Tibial nerve (tissue), 4 donors: ENCODE measurements at regions not wholly inside any gene's neighbourhood (a gene's known extent, or its start where the extent isn't known, plus 50 kb on each side); places are given as distances from the start of the nearest gene placed in this dataset.

Experiments used
- DNase-seq, 2 donors: peaks; one replicate each; pipeline ENCODE4 v3.0.0-alpha.2; 2019; ENCODE audit warnings: low spot score in 2 of 2
- H3K27ac ChIP-seq, 4 donors: fragments of 200-600 bp; sonication (generic) in 3 of 4; one replicate each; pipeline ENCODE4 v1.5.1; 2017 to 2019; ENCODE audit warnings: mild to moderate bottlenecking in 1 of 4
- H3K27me3 ChIP-seq, 2 donors: fragments of 200-600 bp; sonication (generic) in 1 of 2; one replicate each; pipeline versions ENCODE4 v1.5.1 to v1.6.0; 2017 to 2019
- H3K36me3 ChIP-seq, 3 donors: fragments of 200-600 bp; sonication (generic); one replicate each; pipeline ENCODE4 v1.5.1; 2018 to 2019
- H3K4me1 ChIP-seq, 4 donors: fragments of 200-600 bp; sonication (generic) in 3 of 4; one replicate each; pipeline ENCODE4 v1.5.1; 2017 to 2019
- H3K4me3 ChIP-seq, 4 donors: fragments of 200-600 bp; sonication (generic) in 3 of 4; one replicate each; pipeline ENCODE4 v1.5.1; 2017 to 2019; ENCODE audit warnings: mild to moderate bottlenecking in 1 of 4, moderate library complexity in 1 of 4
- H3K9me3 ChIP-seq, 4 donors: fragments of 200-600 bp; sonication (generic) in 3 of 4; one replicate each; pipeline ENCODE4 v1.5.1; 2017 to 2019
- EP300 ChIP-seq, 2 donors: sonication (generic); formaldehyde crosslinking; IDR thresholded peaks; one replicate each; pipeline ENCODE4 v1.6.1; 2017; ENCODE audit warnings: antibody characterized with exemption in 2 of 2, mild to moderate bottlenecking in 1 of 2
- POLR2A ChIP-seq, 2 donors: fragments of 450-650 bp; IDR thresholded peaks; one replicate each; pipeline ENCODE4 v1.6.1; 2017; ENCODE audit warnings: antibody characterized with exemption in 2 of 2, mild to moderate bottlenecking in 2 of 2, moderate library complexity in 2 of 2
- WGBS, 2 donors: methylation state at CpG; one replicate each; pipeline ENCODE4 v1.1.5; 2018; 5-methylcytosine and 5-hydroxymethylcytosine counted together
- TF ChIP-seq, protein P1 (sequence below), 5 experiments: fragments of 200-600 bp in 3 of 5; fragments of 450-650 bp in 2 of 5; sonication (generic) in 3 of 5; IDR thresholded peaks; one replicate each; pipeline ENCODE4 v1.5.1; 2016 to 2019; ENCODE audit warnings: antibody characterized with exemption in 5 of 5, mild to moderate bottlenecking in 3 of 5, moderate library complexity in 2 of 5

DNA sequence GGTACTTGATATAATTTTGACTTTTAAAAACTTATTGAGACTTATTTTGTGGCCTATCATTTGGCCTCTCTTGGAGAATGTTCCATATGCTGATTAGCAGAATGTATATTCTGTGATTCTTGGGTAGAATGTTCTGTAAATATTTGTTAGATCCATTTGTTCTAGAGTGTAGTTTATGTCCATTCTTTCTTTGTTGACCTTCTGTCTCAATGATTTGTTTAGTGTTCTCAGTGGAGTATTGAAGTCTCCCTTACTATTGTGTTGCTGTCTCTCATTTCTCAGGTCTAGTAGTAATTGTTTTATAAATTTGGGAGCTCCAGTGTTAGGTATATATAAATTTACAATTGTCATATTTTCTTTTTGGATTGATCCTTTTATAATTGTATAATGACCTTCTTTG is 349.6 kb upstream of the CWC22 start:
- Histone ChIP-seq H3K9me3 (no peaks in the 10 kb centered on the region), H3K27me3 (no peaks in the 10 kb centered on the region), H3K27ac (no peak overlapping the region), H3K36me3 (no peaks in the 10 kb centered on the region), H3K4me3 (no peak overlapping the region), H3K4me1 (no peaks in the 10 kb centered on the region)
- DNase-seq = no peak
- TF ChIP-seq POLR2A (IDR thresholded peaks at IDR 0.05) (no peak), EP300 (IDR thresholded peaks at IDR 0.05) (no peak)
- TF ChIP-seq, protein P1, sequence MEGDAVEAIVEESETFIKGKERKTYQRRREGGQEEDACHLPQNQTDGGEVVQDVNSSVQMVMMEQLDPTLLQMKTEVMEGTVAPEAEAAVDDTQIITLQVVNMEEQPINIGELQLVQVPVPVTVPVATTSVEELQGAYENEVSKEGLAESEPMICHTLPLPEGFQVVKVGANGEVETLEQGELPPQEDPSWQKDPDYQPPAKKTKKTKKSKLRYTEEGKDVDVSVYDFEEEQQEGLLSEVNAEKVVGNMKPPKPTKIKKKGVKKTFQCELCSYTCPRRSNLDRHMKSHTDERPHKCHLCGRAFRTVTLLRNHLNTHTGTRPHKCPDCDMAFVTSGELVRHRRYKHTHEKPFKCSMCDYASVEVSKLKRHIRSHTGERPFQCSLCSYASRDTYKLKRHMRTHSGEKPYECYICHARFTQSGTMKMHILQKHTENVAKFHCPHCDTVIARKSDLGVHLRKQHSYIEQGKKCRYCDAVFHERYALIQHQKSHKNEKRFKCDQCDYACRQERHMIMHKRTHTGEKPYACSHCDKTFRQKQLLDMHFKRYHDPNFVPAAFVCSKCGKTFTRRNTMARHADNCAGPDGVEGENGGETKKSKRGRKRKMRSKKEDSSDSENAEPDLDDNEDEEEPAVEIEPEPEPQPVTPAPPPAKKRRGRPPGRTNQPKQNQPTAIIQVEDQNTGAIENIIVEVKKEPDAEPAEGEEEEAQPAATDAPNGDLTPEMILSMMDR (IDR thresholded peaks at IDR 0.05) = no peak

DNA sequence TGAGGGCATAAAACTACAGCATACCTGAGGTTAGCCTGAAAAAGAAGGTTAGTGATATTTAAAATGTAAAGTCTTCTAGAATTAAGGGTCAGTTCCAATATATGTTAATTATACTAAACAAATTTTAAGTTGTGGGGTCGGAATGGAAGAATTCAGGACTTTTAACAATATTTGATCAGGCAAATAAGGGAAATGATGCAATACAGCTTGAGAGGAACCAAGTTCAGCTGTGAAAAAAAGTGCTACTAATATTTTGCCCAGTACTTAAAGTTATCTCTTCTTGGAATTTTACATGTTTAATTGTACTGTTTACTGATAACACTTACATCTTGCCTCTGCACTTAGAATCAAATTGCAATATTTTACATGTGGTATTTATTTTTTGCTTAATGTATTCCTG is 345.5 kb upstream of the CWC22 start:
- Histone ChIP-seq H3K4me3 (no peak overlapping the region), H3K4me1 (no peaks in the 10 kb centered on the region), H3K27me3 (no peaks in the 10 kb centered on the region), H3K9me3 (no peaks in the 10 kb centered on the region), H3K27ac (no peak overlapping the region), H3K36me3 (no peaks in the 10 kb centered on the region)
- TF ChIP-seq, protein P1 (IDR thresholded peaks at IDR 0.05) = no peak
- TF ChIP-seq EP300 (IDR thresholded peaks at IDR 0.05) (no peak), POLR2A (IDR thresholded peaks at IDR 0.05) (no peak)
- no peak for DNase-seq
- WGBS, 2 donors = 48 to 50% methylated on average over 1 of the region's 1 CpG

DNA sequence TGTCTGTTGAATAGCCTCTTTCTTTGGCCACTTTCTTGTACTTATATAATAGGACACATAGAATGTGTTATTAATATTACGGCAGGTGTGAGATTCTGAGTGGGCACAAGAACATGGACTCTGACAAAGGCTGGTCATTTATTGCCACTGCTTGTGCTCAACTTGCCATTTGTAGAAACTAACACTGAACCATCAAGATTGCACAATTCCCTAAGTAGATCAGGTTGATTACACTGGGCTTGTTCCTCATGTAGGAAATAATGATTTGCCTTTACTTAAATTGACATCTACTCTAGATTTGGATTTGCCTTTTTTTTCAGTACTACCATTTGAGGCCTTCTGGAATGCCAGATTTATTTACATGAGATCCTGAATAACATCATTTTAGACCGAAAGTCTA is 342.7 kb upstream of the CWC22 start:
- no peaks in the 10 kb centered on the region for H3K9me3 ChIP-seq
- 94 to 100% methylated on average over 2 of the region's 2 CpGs for WGBS, 2 donors
- no peak for DNase-seq
- no peaks in the 10 kb centered on the region for H3K36me3 ChIP-seq
- no peak overlapping the region for H3K27ac ChIP-seq
- TF ChIP-seq POLR2A (IDR thresholded peaks at IDR 0.05) (no peak), EP300 (IDR thresholded peaks at IDR 0.05) (no peak)
- TF ChIP-seq, protein P1 (IDR thresholded peaks at IDR 0.05) = no peak
- no peaks in the 10 kb centered on the region for H3K27me3 ChIP-seq
- H3K4me3 ChIP-seq = no peak overlapping the region
- H3K4me1 ChIP-seq = no peaks in the 10 kb centered on the region

DNA sequence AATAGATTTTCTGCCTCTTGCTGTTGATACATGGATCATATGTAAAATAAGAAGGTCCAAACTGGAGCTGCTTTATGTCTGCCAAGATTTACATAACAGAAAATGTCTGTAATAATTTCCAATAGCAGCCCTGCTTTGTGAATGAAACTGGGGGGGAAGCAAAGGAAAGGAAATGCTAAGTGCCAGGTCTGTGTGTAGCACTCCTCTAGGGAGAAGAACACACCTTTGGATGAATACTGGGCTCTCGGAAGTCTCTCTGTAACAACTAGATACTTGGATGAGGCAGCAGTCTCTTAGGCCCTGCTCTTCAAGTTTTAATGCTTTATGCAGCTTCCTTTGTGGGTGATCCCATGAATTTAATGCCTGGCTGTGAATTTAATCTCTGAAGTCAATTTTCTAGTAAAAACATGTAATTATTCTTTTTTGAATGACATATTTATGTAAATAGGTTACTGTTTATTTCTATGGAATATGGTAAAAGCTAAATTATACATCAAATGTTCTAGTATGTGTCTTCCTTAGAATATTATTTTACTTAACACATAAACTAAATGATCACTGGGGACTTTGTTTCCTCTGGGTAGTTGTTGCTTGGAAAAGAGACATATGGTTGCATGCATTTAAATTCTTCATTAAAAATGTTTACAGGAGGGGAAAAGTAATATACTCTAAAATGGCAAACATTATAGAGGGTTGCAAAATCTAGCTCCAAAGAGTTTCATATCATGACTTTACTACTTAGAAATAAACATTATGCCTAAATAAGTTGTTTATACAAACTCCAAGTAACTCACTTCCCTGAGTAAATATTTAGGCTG is 336.6 kb upstream of the CWC22 start:
- Histone ChIP-seq H3K4me3 (no peak overlapping the region), H3K27me3 (no peaks in the 10 kb centered on the region), H3K4me1 (no peaks in the 10 kb centered on the region), H3K27ac (no peak overlapping the region), H3K9me3 (peaks cover 0 to 6% (median 0%) of the 10 kb centered on the region in 4 donors), H3K36me3 (no peaks in the 10 kb centered on the region)
- no peak for DNase-seq
- WGBS, 2 donors = 57 to 61% methylated on average over 1 of the region's 1 CpG
- TF ChIP-seq POLR2A (IDR thresholded peaks at IDR 0.05) = no peak
- TF ChIP-seq, protein P1 (IDR thresholded peaks at IDR 0.05) = no peak
- no peak for TF ChIP-seq EP300 (IDR thresholded peaks at IDR 0.05)

DNA sequence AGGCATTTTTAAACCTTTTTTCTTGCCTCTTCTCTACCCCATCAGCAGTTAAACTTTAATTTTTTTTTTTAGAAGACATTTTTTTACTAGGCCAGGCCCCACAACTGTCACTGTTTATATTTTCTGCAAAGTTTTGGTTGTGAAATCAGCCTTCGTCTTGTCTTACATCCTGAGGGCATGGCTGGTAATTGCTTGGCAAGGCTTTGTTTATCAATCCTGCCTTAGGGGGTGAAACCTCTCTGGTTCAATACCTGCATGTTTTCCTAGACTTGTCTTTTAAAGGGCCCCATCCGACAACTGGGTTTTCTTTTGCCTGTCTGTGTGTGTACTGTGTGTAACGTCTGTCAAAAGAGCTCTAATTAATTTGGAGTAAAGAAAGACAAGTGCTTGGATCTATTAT is 330.0 kb upstream of the CWC22 start:
- 81 to 86% methylated on average over 3 of the region's 3 CpGs for WGBS, 2 donors
- TF ChIP-seq POLR2A (IDR thresholded peaks at IDR 0.05) (no peak), EP300 (IDR thresholded peaks at IDR 0.05) (no peak)
- TF ChIP-seq, protein P1 (IDR thresholded peaks at IDR 0.05) = no peak
- H3K27me3 ChIP-seq = no peaks in the 10 kb centered on the region

More for the DNA sequence above, 330.0 kb upstream of the CWC22 start:
- DNase-seq = no peak
- Histone ChIP-seq H3K36me3 (no peaks in the 10 kb centered on the region), H3K27ac (no peak overlapping the region), H3K9me3 (peaks cover 0 to 41% (median 3%) of the 10 kb centered on the region in 4 donors), H3K4me3 (no peak overlapping the region), H3K4me1 (no peaks in the 10 kb centered on the region)
